Daoy (cell line): ENCODE measurements at regions not wholly inside any gene's neighbourhood (a gene's known extent, or its start where the extent isn't known, plus 50 kb on each side); places are given as distances from the start of the nearest gene placed in this dataset.
"Not testable (repeated sequence)": the region's sequence is repeated elsewhere in the genome, so short reads cannot be mapped to it uniquely, and the experiment has no call there.

ENCODE experiments used
- DNase-seq: peaks from one replicate; pipeline ENCODE4 v3.0.0-alpha.2; 2015; ENCODE audit warnings: low read depth

DNA sequence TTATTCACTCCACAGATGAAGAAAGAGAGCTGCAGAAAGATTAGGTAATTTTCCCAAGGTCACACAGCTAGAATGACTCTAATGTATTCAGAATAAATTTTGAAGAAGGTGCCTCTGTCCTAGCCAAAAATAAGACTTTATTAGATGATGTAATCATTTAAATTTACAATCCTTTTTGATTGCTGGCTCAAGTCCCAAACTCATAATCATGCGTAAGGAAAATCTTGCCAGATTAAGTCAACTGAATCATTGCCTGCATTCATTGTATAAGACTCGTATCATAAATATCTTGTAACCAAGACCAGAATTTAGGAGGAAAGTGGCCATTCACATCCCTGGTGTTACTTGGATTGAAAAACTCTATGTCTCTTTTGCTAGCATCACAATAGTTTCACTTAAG lies 53.1 kb upstream of the STK39 start:
- DNase-seq: no peak

DNA sequence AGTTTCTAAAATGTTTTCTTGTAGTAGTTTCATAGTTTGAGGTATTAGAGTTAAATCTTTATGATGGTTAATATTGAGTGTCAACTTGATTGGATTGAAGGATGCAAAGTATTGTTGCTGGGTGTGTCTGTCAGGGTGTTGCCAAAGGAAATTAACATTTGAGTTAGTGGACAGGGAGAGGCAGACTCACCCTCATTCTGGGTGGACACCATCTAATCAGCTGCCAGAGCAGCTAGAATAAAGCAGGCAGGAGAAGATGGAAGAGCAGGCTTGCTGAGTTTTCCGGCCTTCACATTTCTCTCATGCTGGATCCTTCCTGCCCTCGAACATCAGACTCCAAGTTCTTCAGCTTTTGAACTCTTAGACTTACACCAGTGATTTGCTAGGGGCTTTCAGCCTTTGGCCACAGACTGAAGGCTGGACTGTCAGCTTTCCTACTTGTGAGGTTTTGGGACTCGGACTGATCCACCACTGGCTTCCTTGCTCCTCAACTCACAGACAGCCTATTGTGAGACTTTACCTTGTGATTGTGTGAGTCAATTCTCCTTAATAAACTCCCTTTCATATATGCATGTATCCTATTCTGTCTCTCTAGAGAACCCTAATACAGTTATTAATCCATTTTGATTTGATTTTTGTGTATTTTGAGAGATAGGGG lies 56.8 kb upstream of the STK39 start:
- no peak for DNase-seq

DNA sequence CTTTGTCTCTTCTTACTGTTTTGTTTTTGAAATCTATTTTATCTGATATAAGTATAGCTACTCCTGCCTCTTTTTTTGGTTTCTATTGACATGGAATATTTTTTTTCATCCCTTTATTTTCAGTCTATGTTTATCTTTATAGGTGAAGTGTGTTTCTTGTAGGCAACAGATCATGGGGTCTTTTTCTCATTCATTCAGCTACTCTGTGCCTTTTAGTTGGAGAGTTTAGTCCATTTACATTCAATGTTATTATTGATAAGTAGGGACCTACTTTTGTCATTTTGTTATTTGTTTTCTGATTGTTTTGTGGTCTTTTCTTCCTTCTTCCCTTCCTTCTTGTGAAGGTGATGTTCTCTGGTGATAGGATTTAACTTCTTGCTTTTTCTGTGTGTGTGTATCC lies 60.0 kb upstream of the STK39 start:
- DNase-seq: no peak

DNA sequence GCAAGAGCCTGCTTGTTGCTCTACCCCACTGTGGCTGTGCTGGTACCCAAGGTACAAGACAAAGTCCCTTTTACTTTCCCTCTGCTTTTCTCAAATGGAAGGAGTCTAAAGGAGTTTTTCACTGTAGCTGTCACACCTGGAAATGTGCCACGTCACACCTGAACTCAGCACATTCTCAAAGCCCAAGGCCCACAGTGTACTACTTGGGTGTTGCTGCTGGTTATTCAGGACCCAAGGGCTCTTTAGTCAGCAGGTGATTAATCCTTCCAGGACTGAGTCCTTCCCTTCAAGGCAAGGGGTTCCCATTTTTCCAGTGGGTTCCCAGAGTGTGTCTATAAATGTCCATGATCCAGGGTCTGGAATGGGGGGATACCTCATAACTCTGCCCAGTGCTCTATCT lies 63.2 kb upstream of the STK39 start:
- no peak for DNase-seq

DNA sequence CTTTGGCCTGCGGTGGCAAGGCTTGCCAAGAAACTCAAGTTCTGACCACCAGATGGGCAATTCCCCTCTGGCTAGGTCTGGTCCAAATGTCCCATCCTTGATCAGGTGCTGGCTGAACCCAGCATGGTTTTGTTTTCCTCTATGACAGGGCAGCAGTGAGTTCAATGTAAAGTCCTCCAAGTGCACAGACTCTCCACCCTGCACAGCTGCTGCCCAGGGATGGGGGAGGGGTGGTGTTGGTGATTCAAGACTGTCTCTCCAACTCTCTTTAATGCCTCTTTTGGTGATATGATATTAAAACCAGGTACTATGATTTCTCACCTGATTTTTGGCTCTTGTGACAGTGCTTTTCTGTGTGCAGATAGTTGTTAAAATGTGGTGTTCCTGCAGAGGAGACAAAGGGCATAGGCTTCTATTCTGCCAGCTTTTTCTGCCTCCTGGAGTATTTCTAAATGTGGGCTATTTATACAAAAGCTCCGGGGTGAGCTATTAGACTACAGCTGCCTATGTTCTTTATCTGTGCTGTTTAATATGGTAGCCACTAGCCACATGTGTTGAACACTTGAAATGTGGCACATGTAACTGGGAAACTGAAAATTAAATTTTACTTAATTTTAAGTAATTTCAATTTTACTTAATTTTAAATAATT lies 64.0 kb upstream of the STK39 start:
- DNase-seq: no peak

DNA sequence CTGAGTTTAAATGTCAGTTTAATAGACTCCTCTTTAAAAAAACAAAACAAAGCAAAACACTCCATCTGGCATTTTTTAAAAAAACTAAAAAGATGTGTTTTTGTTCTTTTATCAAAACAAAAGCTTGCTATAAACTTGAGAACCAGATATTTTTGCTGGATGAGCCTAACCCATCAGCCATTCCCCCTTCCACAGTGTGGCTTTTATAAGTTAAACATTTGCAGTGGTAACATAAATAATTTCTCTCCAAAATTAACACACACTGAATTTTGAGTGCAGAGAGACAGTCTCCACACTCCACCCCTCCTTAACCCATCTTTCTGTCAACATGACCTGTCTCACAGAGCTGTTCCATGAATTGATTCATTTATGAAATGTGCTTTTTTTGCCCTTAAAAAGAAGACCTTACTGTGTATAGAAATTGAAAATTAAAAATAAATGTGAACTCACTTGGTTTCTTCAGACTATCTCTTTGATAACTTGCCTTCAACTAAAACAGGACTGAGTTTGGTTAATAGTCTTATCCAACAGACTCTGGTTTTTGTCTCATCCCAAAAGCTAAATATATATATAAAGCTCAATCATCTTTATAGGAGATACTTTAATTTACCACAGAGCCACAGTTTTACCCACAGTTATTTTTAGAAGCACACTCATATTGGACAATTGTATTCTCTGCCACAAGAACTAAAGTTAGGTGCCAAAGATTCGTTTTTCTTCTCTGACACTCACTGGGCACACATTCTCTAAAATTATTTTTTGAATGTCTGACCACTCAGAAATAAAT lies 64.8 kb upstream of the STK39 start:
- DNase-seq: no peak

DNA sequence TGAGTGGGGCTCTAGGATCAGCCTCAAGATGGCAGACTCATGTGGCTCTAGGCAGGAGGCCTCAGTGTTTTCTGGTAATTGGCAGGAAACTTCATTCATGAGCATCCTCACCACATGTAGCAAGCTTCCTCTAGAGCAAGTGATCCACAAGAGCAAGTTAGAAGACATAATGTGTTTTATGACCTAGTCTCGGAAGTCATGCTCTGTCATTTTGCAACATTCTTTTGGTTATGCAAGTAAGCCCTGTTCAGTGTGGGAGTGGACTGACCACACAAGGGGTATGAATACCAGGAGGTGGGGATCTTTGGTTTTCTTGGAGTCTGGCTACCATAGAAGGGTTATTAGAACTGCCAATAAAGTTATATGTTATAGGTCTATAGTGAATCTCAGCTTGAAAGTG lies 66.8 kb upstream of the STK39 start:
- DNase-seq: no peak

DNA sequence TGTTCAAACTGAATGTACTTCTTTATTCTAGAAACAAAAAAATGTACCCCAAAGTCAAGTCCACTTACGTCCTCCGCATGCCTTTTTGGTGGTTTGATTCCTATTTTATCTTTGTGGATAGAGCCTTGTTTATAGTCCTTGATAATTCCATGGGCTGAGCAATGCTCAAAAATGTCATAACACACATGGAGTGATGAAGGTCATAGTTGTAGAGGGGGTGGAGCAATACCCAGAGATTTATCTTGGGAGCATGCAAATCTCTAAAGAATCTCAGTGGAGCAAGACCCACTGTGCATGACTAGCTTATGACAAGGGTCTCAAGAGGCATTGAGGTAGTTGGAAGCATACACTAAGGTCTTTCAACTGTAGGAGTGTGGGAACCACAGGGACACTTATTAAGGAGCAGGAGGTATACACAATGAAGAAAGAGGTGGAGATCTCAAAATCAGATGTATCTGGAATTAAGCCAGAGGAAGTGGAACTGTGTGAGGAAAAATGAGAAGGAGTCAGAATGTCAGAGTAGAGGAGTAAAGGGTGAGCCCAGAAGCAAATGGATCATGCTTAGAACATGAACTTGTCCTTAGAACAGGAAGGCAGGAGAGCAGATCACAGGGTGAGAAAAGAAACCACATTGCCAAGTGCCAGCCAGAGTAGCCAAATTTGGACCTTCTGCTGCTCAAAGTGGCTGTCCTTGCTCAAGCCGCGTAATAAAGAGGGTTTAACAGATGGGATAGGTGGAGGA lies 68.1 kb upstream of the STK39 start:
- no peak for DNase-seq

DNA sequence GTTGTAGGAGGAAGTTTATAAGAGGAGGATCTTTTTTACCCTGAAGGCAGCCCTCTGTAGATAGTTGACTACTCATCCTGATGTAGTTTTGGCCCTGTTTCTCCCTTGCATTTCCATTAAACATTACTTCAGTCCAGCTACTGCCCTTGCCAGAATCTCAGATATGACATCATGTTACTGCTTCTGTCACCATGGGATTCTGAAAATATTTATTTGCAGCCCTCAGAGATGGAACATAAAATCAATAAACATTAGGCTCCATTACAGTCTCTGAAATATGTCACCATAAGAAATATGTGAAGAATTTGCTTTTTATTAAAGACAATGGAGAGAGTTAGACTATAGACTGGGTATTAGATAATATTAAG lies 68.7 kb upstream of the STK39 start:
- no peak for DNase-seq

DNA sequence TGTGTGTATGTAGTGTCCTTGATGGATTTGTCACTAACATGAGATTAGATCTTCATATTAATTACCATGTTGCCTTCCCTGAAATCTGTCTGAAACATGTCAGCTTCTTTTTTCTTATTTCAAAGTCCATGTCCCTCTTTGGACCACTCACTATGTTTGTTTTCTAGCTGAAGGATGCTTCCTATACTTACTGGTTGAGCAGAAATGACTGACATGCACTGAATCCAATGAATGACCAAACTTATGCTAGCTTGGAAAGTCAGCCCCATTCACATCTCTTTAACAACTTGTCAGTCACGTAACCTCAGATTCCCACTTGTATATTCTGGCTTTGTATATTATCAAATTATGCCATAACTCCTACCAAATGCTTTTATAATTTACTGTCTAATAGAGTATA lies 69.9 kb upstream of the STK39 start:
- DNase-seq: no peak

DNA sequence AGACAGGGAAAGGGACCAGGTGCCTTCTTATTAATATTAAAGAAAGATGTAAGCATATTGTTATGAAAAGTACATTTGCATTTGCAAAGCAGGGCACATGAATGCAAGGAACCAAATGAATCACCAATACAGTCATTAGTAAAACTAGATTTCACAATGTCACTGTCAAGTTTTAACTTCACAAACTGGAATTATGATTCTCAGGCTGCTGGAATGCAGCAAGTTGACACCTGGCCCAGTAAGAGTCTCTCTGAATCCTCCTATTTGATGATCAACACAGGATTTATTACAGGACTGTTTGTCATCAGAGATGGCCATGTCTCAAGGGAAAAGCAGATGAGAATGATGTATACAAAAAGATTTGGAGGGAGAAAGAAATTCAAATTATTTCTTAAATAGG lies 72.9 kb upstream of the STK39 start:
- no peak for DNase-seq

DNA sequence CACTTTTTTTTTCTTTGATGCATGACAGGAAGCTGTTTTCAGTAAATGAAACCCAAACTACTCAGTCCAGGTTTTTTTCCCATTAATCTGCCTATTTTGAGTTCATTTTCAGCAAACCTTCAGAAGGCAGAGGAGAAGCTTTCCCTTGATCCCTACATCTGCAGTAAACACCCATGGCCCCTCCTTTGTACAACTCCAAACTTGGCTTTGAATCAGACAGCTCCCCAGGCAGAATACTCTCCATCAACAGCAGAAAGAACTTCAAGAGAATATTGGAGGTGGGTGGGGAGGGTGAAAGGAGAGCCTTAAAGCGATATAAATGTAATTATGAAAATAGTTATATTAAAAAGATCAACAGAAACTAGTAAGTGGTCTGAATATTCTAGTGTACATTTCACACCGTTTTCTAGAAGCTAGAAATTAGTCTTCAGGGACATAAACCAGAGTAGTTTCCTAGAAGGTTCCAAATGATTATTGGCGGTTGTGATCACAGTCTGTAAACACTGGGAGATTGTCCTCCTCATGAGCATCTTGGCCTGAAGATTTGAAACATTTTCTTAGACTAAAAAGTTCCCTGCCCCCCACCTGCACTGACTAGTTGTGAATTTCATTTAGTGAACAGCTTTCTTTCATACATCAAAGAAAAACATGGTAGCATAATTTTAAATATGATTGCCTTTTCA lies 75.1 kb upstream of the STK39 start:
- DNase-seq: no peak

DNA sequence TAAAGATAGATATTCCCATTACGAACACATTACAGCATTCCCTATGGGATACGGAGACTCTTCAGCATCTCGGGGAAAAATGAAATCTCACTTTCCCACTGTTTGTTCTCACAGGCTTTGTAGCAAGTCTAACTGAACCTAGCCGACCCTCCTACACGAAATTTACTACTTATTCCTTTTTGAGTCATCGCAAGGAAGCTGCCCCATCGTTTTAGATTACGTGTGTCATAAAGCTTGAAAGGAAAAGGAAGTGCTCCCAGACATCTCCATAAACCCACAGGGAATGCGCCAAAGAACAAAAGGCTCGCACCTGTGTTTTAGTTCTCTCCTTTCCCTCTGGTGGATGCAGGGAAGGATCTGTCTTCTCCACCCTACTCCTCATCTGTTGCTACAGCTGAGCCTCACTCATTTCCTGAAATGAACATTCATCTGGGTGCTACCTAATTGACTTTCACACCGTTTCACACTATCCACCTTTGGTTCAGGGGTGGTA lies 76.2 kb upstream of the STK39 start:
- peak; percentile 7 for DNase-seq

DNA sequence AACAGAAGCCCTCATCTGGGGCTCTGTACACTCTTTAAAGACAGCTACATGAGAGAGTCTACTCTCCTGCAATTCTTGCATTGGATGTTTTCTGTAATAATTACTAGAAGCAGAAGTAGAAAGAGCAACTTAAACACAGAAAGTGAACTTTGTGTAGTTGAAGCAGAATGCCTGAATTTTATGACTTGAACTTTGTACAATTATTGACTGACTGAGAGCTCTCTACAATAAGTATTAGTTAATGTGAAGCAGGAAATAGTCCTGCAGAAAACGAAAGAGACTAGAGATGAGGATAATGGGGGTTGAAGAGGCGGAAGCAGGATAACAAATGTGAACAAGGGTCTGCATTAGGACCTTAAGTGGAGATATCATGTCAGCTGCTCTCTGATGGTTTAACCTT lies 79.2 kb upstream of the STK39 start:
- DNase-seq: no peak

DNA sequence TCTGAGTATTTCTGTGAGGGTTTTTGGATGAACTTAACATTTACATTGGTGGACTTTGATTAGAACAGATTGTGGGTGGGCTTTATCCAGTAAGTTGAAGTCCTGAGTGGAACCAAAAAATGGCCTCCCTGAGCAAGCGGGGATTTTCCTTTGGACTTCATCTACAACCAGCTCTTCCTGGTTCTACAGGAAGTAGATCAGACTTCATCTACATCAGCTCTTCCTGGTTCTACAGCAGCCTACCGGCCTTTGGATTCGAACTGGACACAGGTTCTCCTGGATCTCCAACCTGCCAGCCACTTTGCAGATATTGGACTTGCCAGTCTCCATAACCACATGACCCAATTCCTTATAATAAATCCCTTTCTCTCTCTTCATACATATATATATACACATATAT lies 79.9 kb upstream of the STK39 start:
- no peak for DNase-seq

DNA sequence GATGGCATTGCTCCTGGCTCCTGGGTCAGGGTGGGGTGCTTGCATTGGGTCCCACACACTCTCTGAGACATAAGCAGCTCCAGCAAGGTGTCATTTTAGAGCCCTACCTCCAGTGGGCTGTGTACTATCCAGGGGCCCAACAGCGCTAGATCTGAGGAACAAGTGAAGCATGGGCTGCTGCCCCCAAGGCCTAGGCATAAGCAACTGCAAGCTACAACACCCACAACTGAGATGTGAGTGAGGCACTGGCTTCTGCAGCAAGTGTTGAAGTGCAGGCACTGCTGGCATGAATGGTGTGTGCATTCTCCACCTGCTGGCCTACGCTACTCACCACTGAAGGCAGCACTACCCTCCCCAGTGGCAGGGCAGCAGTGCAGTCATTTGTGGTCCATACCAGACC lies 81.0 kb upstream of the STK39 start:
- DNase-seq: no peak

DNA sequence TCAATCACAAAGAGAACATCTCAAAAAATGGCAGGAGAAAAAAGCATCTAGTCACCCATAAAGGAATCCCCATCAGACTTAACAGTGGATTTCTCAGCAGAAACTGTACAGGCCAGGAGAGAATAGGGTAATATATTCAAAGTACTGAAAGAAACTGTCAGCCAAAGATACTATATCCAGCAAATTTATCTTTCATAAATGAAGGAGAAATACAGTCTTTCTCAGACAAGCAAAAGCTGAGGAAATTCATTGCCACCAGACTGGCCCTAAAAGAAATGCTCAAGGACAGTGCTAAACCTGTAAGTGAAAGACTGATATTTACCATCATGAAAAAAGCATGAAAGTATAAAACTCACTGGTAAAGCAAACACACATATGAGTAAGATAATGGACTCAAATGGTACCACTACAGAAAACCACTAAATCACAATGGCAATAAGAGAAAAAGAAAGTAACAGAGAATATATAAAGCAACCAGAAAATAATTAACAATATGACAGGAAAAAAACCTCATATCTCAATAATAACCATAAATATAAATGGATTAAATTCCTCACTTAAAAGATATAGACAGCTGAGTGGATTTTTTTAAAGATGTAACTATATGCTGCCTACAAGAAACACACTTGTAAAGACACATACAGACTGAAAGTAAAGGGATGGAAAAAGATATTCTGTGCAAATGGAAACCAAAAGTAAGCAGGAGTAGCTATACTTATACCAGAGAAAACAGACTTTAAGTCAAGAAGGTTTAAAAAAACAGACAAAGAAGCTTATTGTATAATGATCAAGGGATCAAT lies 83.4 kb upstream of the STK39 start:
- no peak for DNase-seq

DNA sequence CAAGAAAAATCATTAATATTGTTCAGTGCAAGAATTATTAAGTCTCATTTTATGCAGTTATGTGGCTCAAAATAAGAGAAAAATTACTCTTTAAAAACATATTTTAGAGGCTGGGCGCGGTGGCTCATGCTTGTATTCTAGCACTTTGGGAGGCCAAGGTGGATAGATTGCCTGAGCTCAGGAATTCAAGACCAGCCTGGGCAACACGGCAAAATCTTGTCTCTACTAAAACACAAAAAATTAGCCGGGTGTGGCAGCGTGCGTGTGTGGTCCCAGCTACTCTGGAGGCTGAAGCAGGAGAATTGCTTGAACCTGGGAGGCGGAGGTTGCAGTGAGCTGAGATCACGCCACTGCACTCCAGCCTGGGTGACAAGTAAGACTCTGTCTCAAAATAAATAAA lies 87.9 kb upstream of the STK39 start:
- not testable (repeated sequence) for DNase-seq

DNA sequence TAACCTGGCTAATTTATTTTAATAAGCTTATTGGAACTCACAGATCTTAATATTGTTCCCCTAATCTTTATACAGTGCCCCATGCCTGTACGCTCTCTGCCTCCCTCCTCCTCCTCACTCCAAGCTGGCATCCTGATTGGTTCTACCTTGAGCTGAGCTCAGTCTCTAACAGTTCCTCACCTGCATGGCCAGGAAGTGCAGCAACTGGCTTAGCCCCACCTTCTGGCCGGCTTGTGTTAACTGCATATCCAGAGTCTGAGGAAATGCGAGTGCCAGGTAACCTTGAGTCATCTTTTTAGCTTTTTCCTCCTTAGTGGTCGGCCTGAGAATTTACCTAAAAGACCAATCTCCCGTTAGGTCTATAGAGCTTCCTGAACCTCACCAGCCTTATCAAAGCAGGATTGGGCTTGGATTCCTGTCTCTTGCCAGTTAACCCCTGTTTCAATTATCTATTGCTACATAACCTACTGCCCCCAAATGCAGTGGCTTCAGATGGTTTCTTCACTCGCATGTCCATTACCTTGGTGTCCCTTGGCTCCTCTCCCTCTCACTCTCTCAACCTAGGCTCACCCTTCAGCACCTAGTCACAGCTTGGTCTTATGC lies 89.5 kb upstream of the STK39 start:
- peak; percentile 25 for DNase-seq

DNA sequence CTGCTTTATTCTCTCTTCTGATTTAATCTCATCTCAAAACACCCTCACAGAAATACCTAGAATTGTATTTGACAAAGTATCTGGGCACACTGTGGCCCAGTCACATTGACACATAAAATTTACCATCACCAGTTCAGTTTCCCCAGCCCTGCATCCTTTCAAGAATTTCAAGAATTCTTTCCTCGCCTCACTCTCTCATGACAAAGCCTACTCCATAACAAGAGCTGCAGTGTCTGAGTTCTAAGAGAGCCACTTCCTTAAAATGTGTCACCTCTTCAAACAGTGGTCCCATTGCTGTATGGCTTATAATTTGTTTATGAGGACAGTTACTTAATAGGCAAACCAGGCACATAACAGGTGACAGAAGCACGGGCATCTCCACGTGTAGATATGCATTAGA lies 90.9 kb upstream of the STK39 start:
- DNase-seq: no peak
